ENCODE measurements at regions not wholly inside any gene's neighbourhood (a gene's known extent, or its start where the extent isn't known, plus 50 kb on each side); places are given as distances from the start of the nearest gene placed in this dataset.

GRCh38 chr4:126458993-126459392 lies 1144.2 kb downstream of the FAT4 start:
- DNase-seq (ENCODE audit: low read depth), result peak; percentile 68
- TF ChIP-seq CTCF (IDR thresholded peaks at IDR 0.05; ENCODE audit: insufficient read depth, low read depth, low read length), result no peak
- H3K4me3 ChIP-seq (ENCODE audit: low read depth, low read length), result no peak overlapping the region

- peak; percentile 48 for DNase-seq (ENCODE audit: low read depth)
- no peak overlapping the region for H3K4me3 ChIP-seq (ENCODE audit: low read depth, low read length)
- no peak for TF ChIP-seq CTCF (IDR thresholded peaks at IDR 0.05; ENCODE audit: insufficient read depth, low read depth, low read length)
Observed at GRCh38 chr4:126465341-126465740, 1150.6 kb downstream of the FAT4 start.

DNA sequence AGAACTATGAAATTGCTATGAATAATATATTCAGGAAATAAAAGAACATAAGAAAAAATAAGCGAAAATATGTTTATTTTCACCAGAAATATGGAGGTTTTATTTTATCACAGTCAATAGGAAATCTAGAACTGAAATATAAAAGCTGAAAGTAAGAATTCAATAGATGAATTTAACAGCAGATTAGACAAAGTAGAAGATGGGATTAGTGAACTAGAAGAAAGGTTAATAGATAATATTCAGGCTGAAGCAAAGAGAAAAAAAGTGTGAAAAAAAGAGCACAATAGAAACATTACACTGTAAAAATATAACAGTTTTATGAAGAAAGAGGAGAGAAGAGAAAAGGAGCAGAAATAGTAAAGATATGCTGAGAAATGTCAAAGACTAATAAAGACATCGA lies 1152.1 kb downstream of the FAT4 start:
- H3K4me3 ChIP-seq (ENCODE audit: low read depth, low read length), result no peak overlapping the region
- DNase-seq (ENCODE audit: low read depth), result no peak
- no peak for TF ChIP-seq CTCF (IDR thresholded peaks at IDR 0.05; ENCODE audit: insufficient read depth, low read depth, low read length)

- DNase-seq (ENCODE audit: low read depth), result peak; percentile 24
- H3K4me3 ChIP-seq (ENCODE audit: low read depth, low read length), result no peak overlapping the region
- no peak for TF ChIP-seq CTCF (IDR thresholded peaks at IDR 0.05; ENCODE audit: insufficient read depth, low read depth, low read length)
Observed at GRCh38 chr4:126468144-126468543, 1153.4 kb downstream of the FAT4 start.

DNA sequence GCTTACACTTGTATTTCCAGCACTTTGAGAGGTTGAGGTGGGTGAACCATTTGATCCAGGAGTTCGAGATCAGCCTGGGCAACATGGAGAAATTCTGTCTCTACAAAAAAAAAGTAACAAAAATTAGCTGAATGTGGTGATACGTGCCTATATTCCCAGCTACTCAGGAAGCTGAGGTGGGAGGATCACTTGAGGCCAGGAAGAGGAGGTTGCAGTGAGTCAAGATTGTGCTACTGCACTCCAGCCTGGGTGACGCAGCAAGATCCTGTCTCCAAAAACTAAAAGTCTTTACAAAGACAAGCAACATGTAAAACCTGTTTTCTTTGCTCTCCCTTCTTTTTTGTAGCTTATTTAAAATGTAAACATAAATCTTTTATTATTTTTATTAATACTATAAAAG lies 1156.1 kb downstream of the FAT4 start:
- no peak overlapping the region for H3K4me3 ChIP-seq (ENCODE audit: low read depth, low read length)
- no peak for TF ChIP-seq CTCF (IDR thresholded peaks at IDR 0.05; ENCODE audit: insufficient read depth, low read depth, low read length)
- peak; percentile 26 for DNase-seq (ENCODE audit: low read depth)

DNA sequence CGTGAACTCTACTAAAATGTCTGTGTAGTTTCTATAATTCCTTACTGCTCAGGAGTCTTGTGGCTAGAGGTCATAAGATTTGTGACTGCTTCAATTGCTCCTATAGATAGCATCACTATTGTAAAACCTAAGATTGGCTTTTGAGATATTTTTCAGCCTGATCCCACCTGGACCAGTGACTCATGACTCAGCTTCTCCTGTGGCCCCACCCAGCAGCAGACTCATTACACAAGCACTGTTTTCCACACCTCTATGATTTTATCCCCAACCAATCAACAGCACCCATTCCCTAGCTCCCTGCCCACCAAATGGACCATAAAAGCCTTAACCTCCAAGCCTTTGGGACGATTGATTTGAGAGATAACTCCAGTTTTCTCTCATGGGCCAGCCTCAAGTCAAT lies 1157.0 kb upstream of the INTU start:
- DNase-seq (ENCODE audit: low read depth), result no peak
- TF ChIP-seq CTCF (IDR thresholded peaks at IDR 0.05; ENCODE audit: insufficient read depth, low read depth, low read length), result no peak
- no peak overlapping the region for H3K4me3 ChIP-seq (ENCODE audit: low read depth, low read length)

DNA sequence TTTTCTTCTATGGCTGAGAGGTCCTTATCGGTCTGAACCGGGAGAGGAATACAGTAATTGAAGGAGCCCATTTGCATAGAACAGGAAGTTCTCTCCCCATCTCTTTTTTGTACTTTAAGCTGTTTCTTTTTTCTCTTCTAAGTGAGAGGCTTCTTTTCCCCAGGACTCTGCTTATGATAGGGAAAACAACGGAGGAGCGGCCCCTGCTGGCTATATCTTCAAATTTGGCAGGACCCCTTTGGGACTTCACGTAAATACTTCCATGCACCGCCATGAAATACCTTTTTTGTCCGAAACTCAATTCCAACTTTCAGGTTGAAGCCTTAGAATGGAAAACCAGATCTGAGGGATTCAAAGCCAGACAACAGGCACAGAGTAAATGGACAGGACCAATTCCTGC lies 1153.0 kb upstream of the INTU start:
- TF ChIP-seq CTCF (IDR thresholded peaks at IDR 0.05; ENCODE audit: insufficient read depth, low read depth, low read length), result no peak
- no peak for DNase-seq (ENCODE audit: low read depth)
- no peak overlapping the region for H3K4me3 ChIP-seq (ENCODE audit: low read depth, low read length)

Data from fibroblast of villous mesenchyme (primary cell).